IMR-90 (cell line): ENCODE measurements at regions not wholly inside any gene's neighbourhood (a gene's known extent, or its start where the extent isn't known, plus 50 kb on each side); places are given as distances from the start of the nearest gene placed in this dataset.

ENCODE experiments used
- ATAC-seq: fragments of 200-7000 bp; cut with Tn5 transposase; 2 replicates; pipeline ENCODE4 v1.9.1; 2020; ENCODE audit warnings: low read depth, mild to moderate bottlenecking, moderate library complexity
- BruUV-seq: library from RNA; stranded (reverse); fragments of 400-500 nt; replicated peaks from 2 replicates; lab custom pipeline; 2021; lab: Mats Ljungman, UMichigan
- CTCF ChIA-PET: fragments of 300-600 bp; formaldehyde crosslinking; extraction: SDS; loops from one replicate; lab custom pipeline; 2021; ENCODE audit warnings: antibody characterized with exemption; lab: Yijun Ruan, JAX
- POLR2A ChIA-PET: fragments of 300-600 bp; sonication (Branson Sonifier 250); formaldehyde crosslinking; loops from one replicate; lab custom pipeline; 2022; ENCODE audit warnings: antibody characterized with exemption; ENCODE audit not compliant: unreplicated experiment; lab: Charles Lee
- DNase-seq: peaks from one replicate; pipeline ENCODE4 v3.0.0; 2013
- H2AFZ ChIP-seq: replicated peaks from 2 replicates; pipeline ENCODE3; 2013; ENCODE audit warnings: low read length, mild to moderate bottlenecking; ENCODE audit not compliant: poor library complexity
- H2AK5ac ChIP-seq: 2 replicates; pipeline ENCODE4 v1.6.1; 2013; ENCODE audit warnings: low read depth, low read length, inconsistent platforms
- H2AK9ac ChIP-seq: replicated peaks from 2 replicates; pipeline ENCODE3; 2013; ENCODE audit warnings: mild to moderate bottlenecking, low read depth, low read length, moderate library complexity; ENCODE audit not compliant: poor library complexity
- H2BK120ac ChIP-seq: 2 replicates; pipeline ENCODE4 v1.6.1; 2013; ENCODE audit warnings: low read depth, low read length, inconsistent platforms
- H2BK15ac ChIP-seq: 3 replicates; pipeline ENCODE4 v1.6.1; 2013; ENCODE audit warnings: low read depth, low read length, inconsistent platforms
- H2BK20ac ChIP-seq: 2 replicates; pipeline ENCODE4 v1.6.1; 2013; ENCODE audit warnings: low read depth, mild to moderate bottlenecking, inconsistent platforms, low read length, moderate library complexity
- H2BK5ac ChIP-seq: 2 replicates; pipeline ENCODE4 v1.6.1; 2013; ENCODE audit warnings: mild to moderate bottlenecking, low read depth, low read length, inconsistent platforms; ENCODE audit not compliant: poor library complexity, severe bottlenecking
- H3K14ac ChIP-seq: replicated peaks from 2 replicates; pipeline ENCODE4 v1.6.1; 2013; ENCODE audit warnings: low read depth, low read length, inconsistent platforms
- H3K18ac ChIP-seq: 2 replicates; pipeline ENCODE4 v1.6.1; 2013; ENCODE audit warnings: low read depth, low read length, control low read depth
- H3K23ac ChIP-seq: 2 replicates; pipeline ENCODE4 v1.6.1; 2013; ENCODE audit warnings: low read depth, low read length, inconsistent platforms
- H3K27ac ChIP-seq: 2 replicates; pipeline ENCODE4 v1.5.1; 2013; ENCODE audit warnings: mild to moderate bottlenecking, control low read depth, low read length; ENCODE audit not compliant: insufficient read depth
- H3K27me3 ChIP-seq: 2 replicates; pipeline ENCODE4 v1.6.1; 2013; ENCODE audit warnings: low read length; ENCODE audit not compliant: control insufficient read depth, insufficient read depth
- H3K36me3 ChIP-seq: 2 replicates; pipeline ENCODE4 v1.6.1; 2013; ENCODE audit warnings: low read length, mixed read lengths; ENCODE audit not compliant: control insufficient read depth, insufficient read depth
- H3K4ac ChIP-seq: 2 replicates; pipeline ENCODE4 v1.6.1; 2013; ENCODE audit warnings: low read depth, low read length, inconsistent platforms
- H3K4me1 ChIP-seq: 2 replicates; pipeline ENCODE4 v1.6.1; 2013; ENCODE audit warnings: low read length, mixed read lengths; ENCODE audit not compliant: control insufficient read depth, insufficient read depth
- H3K4me2 ChIP-seq: 2 replicates; pipeline ENCODE4 v1.6.1; 2013; ENCODE audit warnings: low read depth, mild to moderate bottlenecking, control low read depth, low read length, moderate library complexity
- H3K4me3 ChIP-seq: 2 replicates; pipeline ENCODE4 v1.5.1; 2013; ENCODE audit warnings: low read depth, mild to moderate bottlenecking, control low read depth, low read length, moderate library complexity; ENCODE audit not compliant: insufficient read depth
- H3K56ac ChIP-seq: 2 replicates; pipeline ENCODE4 v1.6.1; 2013; ENCODE audit warnings: low read length, inconsistent platforms; ENCODE audit not compliant: insufficient read depth; ENCODE audit errors: extremely low read depth
- H3K79me1 ChIP-seq, 2 experiments: 2 replicates each; pipeline ENCODE4 v1.6.1; 2013; ENCODE audit warnings: low read length in 2 of 2, inconsistent platforms in 1 of 2, low read depth in 1 of 2
- H3K9ac ChIP-seq: 2 replicates; pipeline ENCODE4 v1.6.1; 2013; ENCODE audit warnings: low read depth, low read length, control low read depth
- H3K9me1 ChIP-seq: 2 replicates; pipeline ENCODE4 v1.6.1; 2013; ENCODE audit warnings: low read length, inconsistent platforms; ENCODE audit not compliant: insufficient read depth
- H3K9me3 ChIP-seq: 2 replicates; pipeline ENCODE4 v1.6.1; 2013; ENCODE audit warnings: low read length; ENCODE audit not compliant: control insufficient read depth, insufficient read depth
- H4K20me1 ChIP-seq: 2 replicates; pipeline ENCODE4 v1.6.1; 2013; ENCODE audit warnings: low read length, inconsistent platforms; ENCODE audit not compliant: insufficient read depth
- H4K5ac ChIP-seq: 2 replicates; pipeline ENCODE4 v1.6.1; 2013; ENCODE audit warnings: mild to moderate bottlenecking, low read depth, low read length, control low read depth
- H4K8ac ChIP-seq, 2 experiments: 2 replicates each; pipeline ENCODE4 v1.6.1; 2013; ENCODE audit warnings: low read depth in 2 of 2, low read length in 2 of 2, control low read depth in 1 of 2, inconsistent platforms in 1 of 2
- H4K91ac ChIP-seq: 2 replicates; pipeline ENCODE4 v1.6.1; 2013; ENCODE audit warnings: low read depth, low read length, inconsistent platforms; ENCODE audit not compliant: insufficient read depth
- BHLHE40 ChIP-seq: fragments of 150-350 bp; IDR thresholded peaks from 2 replicates; pipeline ENCODE4 v1.6.1; 2016; ENCODE audit warnings: mild to moderate bottlenecking, low read depth, low read length
- CEBPB ChIP-seq: IDR thresholded peaks from 2 replicates; pipeline ENCODE4 v1.6.1; 2012; ENCODE audit warnings: low read depth, low read length, improper control_type of control experiment
- CHD1 ChIP-seq: IDR thresholded peaks from 2 replicates; pipeline ENCODE4 v1.6.1; 2012; ENCODE audit warnings: low read depth, low read length, improper control_type of control experiment
- MAFK ChIP-seq: IDR thresholded peaks from 2 replicates; pipeline ENCODE4 v1.6.1; 2012; ENCODE audit warnings: low read depth, low read length, improper control_type of control experiment
- MAZ ChIP-seq: IDR thresholded peaks from 2 replicates; pipeline ENCODE4 v1.6.1; 2012; ENCODE audit warnings: low read depth, mild to moderate bottlenecking, low read length, improper control_type of control experiment, moderate library complexity, borderline replicate concordance
- MXI1 ChIP-seq: IDR thresholded peaks from 2 replicates; pipeline ENCODE4 v1.6.1; 2012; ENCODE audit warnings: low read depth, mild to moderate bottlenecking, low read length, moderate library complexity, borderline replicate concordance
- NFE2L2 ChIP-seq: fragments of 150-350 bp; IDR thresholded peaks from 2 replicates; pipeline ENCODE4 v1.6.1; 2016; ENCODE audit warnings: low read depth, mild to moderate bottlenecking, low read length
- RAD21 ChIP-seq: IDR thresholded peaks from 2 replicates; pipeline ENCODE4 v1.6.1; 2012; ENCODE audit warnings: low read length, improper control_type of control experiment
- RCOR1 ChIP-seq: IDR thresholded peaks from 2 replicates; pipeline ENCODE4 v1.6.1; 2012; ENCODE audit warnings: mild to moderate bottlenecking, low read length, improper control_type of control experiment; ENCODE audit not compliant: insufficient replicate concordance
- RFX5 ChIP-seq: IDR thresholded peaks from 2 replicates; pipeline ENCODE4 v1.8.0; 2012; ENCODE audit warnings: low read depth, mild to moderate bottlenecking, low read length, moderate library complexity
- WGBS, 2 experiments: methylation state at CpG; one replicate each; pipeline versions ENCODE4 v1.1.5 to v1.1.7; 2013; ENCODE audit warnings: missing lambda C conversion rate in 2 of 2; ENCODE audit not compliant: insufficient read length in 1 of 2; ENCODE audit errors: extremely low coverage in 2 of 2; 5-methylcytosine and 5-hydroxymethylcytosine counted together
- dilution Hi-C: fragments of 300-500 bp; cut with HindIII; formaldehyde crosslinking; loops from one replicate; pipeline ENCODE4 v1.14.3; 2018; ENCODE audit warnings: low sequenced_read_pairs; ENCODE audit not compliant: unreplicated experiment
- in situ Hi-C: fragments of 300-500 bp; cut with MboI; formaldehyde crosslinking; loops from 3 replicates; pipeline ENCODE4 v1.14.3; 2019; ENCODE audit warnings: low sequenced_read_pairs, inconsistent platforms, mixed read lengths
- intact Hi-C: fragments of 100-400 bp; cut with micrococcal nuclease; formaldehyde crosslinking; loops from 2 replicates; pipeline ENCODE4 v1.10.0; 2022
- TF ChIP-seq, protein P1 (sequence below): conservative IDR thresholded peaks from 2 replicates; pipeline ENCODE4 v1.5.1; 2012; ENCODE audit warnings: mild to moderate bottlenecking, low read depth, low read length, improper control_type of control experiment
- TF ChIP-seq, protein P2 (sequence below): fragments of 150-350 bp; IDR thresholded peaks from 2 replicates; pipeline ENCODE4 v1.6.1; 2017; ENCODE audit warnings: mild to moderate bottlenecking, antibody characterized with exemption, low read length, low read depth
- TF ChIP-seq, protein P3 (sequence below): fragments of 150-350 bp; IDR thresholded peaks from 2 replicates; pipeline ENCODE4 v1.6.1; 2016; ENCODE audit warnings: low read depth, mild to moderate bottlenecking, low read length, moderate library complexity, borderline replicate concordance

DNA sequence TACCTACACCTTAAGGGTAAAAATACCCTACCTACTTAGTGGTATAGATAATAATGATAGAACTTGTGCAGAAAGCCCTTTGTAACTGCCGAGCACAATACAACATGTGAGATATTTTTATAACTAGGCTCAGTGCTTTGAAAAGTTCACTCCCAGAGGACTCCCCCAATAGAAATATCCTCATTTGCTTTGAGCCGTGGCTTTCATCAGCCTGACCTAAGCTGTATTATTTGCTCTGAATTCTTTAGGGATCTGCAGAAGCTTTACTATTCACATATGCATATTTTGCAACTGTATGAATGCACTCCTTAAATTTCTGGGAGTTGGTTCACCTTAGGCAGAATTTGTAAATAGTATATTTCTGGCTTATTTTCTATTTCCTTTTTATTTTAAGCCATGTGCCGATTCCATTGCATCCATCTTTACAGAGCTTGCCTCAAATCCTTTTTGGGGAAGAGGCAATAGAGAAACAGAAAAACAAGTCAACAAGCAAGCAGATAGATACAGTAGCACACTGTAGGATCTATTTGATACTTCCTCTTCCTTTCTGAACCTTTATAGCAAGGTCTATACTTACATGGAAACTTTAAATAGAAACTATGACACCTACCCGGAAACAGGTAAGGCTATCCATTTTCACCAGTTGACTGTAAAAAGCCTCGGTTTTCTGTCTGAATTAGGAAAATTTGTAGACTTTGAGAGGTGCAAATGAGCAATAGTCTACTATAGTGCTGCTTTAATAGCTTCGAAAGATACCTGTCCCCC, 242.5 kb upstream of the VCX3A start (continued):
- TF ChIP-seq RAD21 (no peak), CEBPB (no peak), MAFK (no peak)

DNA sequence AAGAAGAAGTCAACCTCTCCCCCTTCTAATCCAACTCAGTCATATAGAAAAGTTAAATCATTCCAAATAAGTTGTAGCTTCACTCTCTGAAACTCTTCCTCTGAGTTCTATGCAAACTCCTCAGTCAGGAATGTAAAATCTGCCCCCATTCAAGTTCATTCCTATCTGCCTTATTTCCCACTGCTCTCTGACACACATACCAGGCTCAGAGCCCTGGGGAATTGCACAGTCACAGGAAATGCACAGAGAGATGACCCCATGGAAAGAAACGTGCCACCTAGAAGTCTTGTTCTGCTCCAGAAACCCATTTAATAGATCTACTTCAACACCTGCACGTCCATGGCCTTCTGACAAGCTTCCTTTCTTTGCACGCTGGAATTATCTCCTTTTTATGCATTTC, 236.0 kb upstream of the VCX3A start:
- in situ Hi-C loops (no loop called here), intact Hi-C loops (no loop called here), dilution Hi-C loops (no loop called here)
- H3K4me3 ChIP-seq, result no peak overlapping the region
- no peak overlapping the region for H2AFZ ChIP-seq
- H3K9me1 ChIP-seq, result no peaks in the 10 kb centered on the region
- no peak overlapping the region for H3K4ac ChIP-seq
- no peak overlapping the region for H3K4me2 ChIP-seq
- BruUV-seq, result no TSS peak
- DNase-seq, result no peak
- no peak for ATAC-seq
- H2BK15ac ChIP-seq, result no peak overlapping the region
- H3K9me3 ChIP-seq, result peaks cover 12% of the 10 kb centered on the region
- H3K4me1 ChIP-seq, result no peaks in the 10 kb centered on the region
- H2BK20ac ChIP-seq, result no peak overlapping the region
- H3K18ac ChIP-seq, result no peak overlapping the region
- H4K91ac ChIP-seq, result no peak overlapping the region
- H3K14ac ChIP-seq, result no peak overlapping the region
- no peak overlapping the region for H3K27ac ChIP-seq
- H4K5ac ChIP-seq, result no peak overlapping the region
- H2BK5ac ChIP-seq, result no peak overlapping the region
- H3K9ac ChIP-seq, result no peak overlapping the region
- no peaks in the 10 kb centered on the region for H3K27me3 ChIP-seq
- ChIA-PET POLR2A (no interaction called here), CTCF (no interaction called here)
- H2BK120ac ChIP-seq, result no peak overlapping the region
- H4K20me1 ChIP-seq, result no peaks in the 10 kb centered on the region
- no peak overlapping the region for H2AK5ac ChIP-seq
- H3K23ac ChIP-seq, result no peak overlapping the region
- H3K56ac ChIP-seq, result no peak overlapping the region
- no peaks in the 10 kb centered on the region for H3K79me1 ChIP-seq
- H4K8ac ChIP-seq, result no peak overlapping the region
- 24% methylated on average over 2 of the region's 3 CpGs; no CpG with 5 or more reads in 1 of the 2 experiments for WGBS, 2 experiments
- H2AK9ac ChIP-seq, result no peak overlapping the region
- H3K36me3 ChIP-seq, result no peaks in the 10 kb centered on the region
- TF ChIP-seq CHD1 (no peak), MAZ (no peak), MXI1 (no peak), RCOR1 (no peak), BHLHE40 (no peak), RFX5 (no peak), RAD21 (no peak), CEBPB (no peak), NFE2L2 (no peak), MAFK (no peak)
- TF ChIP-seq, protein P1, sequence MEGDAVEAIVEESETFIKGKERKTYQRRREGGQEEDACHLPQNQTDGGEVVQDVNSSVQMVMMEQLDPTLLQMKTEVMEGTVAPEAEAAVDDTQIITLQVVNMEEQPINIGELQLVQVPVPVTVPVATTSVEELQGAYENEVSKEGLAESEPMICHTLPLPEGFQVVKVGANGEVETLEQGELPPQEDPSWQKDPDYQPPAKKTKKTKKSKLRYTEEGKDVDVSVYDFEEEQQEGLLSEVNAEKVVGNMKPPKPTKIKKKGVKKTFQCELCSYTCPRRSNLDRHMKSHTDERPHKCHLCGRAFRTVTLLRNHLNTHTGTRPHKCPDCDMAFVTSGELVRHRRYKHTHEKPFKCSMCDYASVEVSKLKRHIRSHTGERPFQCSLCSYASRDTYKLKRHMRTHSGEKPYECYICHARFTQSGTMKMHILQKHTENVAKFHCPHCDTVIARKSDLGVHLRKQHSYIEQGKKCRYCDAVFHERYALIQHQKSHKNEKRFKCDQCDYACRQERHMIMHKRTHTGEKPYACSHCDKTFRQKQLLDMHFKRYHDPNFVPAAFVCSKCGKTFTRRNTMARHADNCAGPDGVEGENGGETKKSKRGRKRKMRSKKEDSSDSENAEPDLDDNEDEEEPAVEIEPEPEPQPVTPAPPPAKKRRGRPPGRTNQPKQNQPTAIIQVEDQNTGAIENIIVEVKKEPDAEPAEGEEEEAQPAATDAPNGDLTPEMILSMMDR, result no peak
- TF ChIP-seq, protein P2, sequence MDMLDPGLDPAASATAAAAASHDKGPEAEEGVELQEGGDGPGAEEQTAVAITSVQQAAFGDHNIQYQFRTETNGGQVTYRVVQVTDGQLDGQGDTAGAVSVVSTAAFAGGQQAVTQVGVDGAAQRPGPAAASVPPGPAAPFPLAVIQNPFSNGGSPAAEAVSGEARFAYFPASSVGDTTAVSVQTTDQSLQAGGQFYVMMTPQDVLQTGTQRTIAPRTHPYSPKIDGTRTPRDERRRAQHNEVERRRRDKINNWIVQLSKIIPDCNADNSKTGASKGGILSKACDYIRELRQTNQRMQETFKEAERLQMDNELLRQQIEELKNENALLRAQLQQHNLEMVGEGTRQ, result no peak
- TF ChIP-seq, protein P3, sequence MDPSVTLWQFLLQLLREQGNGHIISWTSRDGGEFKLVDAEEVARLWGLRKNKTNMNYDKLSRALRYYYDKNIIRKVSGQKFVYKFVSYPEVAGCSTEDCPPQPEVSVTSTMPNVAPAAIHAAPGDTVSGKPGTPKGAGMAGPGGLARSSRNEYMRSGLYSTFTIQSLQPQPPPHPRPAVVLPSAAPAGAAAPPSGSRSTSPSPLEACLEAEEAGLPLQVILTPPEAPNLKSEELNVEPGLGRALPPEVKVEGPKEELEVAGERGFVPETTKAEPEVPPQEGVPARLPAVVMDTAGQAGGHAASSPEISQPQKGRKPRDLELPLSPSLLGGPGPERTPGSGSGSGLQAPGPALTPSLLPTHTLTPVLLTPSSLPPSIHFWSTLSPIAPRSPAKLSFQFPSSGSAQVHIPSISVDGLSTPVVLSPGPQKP, result no peak
